GM18870 (cell line): ENCODE measurements at regions not wholly inside any gene's neighbourhood (a gene's known extent, or its start where the extent isn't known, plus 50 kb on each side); places are given as distances from the start of the nearest gene placed in this dataset.

Experiments used
- ATAC-seq: cut with Tn5 transposase; IDR thresholded peaks from one replicate; pipeline ENCODE4 v1.9.1; 2021; ENCODE audit warnings: moderate library complexity; ENCODE audit not compliant: unreplicated experiment

DNA sequence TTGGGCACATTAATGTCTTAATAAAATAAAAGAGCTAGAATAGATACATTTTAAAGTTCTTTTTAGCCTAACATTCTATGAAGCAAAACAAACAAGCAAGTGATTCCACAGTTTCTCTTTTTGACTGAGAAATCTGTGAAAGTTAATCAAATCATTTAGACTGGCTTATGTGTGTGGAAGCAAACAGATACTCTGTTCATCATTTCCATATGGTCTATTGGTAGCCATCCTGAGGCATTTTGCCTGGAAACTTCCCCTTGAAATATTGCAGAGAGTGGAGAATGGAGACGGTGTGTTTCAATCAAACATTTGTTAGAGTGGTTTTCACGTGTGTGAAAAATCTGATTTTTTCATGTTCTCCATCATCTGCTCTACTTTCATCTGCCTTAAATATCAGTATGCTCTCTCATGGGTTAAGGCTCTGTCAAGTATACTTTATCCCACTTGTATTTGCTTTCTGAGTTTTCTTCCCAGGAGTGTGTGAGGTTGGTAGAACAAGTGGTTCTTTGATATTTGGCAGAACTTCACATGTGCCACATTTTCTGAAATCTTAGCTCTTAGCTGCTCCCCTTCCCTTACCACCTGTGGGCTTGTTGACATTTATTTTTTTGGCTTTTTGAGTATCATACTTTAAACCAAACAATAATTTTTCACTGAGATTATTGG, 139.1 kb upstream of the PTGFR start:
- ATAC-seq: no peak

DNA sequence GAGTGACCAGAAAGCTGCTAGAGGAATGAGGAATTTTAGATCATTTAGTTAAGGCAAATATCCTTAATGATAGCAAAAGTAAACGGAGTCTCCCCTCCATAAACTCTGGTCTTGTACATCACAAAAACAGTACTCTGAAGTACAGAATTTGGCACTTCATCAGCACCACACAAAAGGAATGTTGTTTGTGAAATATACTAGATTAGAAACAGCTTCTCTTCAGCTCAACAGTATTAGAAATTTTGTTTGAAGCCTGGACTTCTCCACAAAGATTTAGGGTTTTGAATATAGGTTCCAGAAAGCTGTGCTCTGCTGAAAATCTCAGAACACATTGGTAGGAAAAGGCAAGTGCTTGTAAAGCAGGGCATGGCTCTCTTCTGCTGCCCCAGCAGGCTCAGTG, 135.1 kb upstream of the PTGFR start:
- no peak for ATAC-seq

DNA sequence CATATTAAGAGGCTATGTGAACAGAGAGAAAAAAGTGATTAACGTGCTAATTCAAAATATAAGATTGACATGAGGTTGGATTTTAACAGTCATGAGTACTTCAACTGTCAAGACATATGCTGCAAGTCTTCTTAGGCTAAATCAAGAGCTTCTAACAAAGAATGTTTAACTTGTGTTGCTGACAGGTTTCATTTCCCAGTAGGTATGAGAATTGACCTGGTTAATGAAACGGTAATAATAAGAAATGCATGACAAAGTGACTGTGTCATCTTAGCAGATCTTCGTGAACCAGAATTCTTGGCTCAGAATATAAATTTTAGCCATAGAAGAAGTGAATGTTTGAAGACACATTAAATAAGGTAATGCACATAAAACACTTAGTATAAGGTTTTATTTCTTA, 132.6 kb upstream of the PTGFR start:
- ATAC-seq: no peak

DNA sequence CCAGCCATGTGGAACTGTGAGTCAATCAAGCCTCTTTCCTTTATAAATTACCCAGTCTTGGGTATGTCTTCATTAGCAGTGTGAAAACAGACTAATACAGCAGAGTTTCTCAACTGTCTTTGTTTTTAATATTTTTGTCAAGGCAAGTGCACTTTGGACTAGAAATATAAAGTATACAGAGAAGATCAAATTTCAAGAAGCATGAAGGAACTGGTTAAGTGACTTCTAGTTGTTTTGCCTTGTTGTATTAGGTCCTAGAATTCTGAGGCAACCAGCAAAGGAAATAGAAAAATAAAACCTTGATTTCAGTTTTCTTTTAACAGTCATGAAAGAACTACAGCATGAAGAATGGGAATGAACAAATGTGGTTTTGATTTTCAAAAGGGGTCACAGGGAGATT, 131.1 kb upstream of the PTGFR start:
- ATAC-seq: no peak

DNA sequence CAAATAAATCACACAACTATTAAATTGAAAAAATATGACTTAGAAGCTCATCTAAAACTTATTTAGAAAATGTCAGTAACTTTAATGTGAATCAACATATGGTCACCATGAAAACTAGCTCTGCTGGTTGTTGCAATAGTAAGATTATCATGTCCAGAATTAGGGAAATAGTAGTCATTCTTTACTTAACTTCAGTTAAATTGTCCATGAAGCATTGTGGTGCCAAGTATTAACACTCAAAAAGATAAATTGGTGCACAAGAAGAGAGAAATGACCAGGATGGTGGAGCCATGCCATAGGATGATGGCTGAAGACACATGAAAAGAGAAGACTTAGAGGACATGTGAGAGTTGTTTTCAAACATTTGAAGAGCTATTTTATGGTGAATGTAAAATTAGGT, 130.2 kb upstream of the PTGFR start:
- no peak for ATAC-seq

DNA sequence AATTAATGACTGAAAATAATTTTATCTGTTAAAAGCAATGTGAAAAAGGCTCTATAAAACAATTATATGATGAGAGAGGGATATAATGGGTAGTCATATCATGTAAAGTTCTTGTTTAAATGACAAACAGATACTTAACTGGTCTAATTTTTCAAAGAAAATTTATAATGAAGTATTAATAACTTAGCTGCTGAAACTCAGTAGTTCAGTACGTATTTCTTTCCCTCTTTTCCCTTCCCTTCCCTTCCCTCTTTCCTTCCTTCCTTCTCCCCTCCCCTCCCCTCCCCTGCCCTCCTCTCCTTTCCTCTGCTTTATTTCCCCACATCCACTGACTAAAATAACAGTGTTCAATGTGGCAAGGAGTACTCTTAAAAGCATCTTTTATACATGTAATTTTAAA, 123.1 kb upstream of the PTGFR start:
- no peak for ATAC-seq

DNA sequence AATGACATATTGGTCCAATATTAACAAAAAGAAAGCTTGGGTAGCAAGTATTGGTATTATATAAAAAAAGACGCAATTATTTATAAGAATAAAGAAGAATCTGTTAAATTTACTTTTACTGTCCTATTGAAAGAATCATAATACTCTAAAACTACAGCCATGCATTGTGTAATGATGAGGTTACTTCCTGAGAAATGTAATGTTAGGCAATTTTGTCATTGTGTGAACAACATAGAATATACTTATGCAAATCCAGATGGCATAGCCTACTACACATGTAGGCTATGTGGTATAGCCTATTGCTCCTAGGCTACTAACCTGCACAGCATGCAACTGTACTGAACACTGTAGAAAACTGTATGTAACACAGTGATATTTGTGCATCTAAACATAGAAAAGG, 121.2 kb upstream of the PTGFR start:
- ATAC-seq: no peak

DNA sequence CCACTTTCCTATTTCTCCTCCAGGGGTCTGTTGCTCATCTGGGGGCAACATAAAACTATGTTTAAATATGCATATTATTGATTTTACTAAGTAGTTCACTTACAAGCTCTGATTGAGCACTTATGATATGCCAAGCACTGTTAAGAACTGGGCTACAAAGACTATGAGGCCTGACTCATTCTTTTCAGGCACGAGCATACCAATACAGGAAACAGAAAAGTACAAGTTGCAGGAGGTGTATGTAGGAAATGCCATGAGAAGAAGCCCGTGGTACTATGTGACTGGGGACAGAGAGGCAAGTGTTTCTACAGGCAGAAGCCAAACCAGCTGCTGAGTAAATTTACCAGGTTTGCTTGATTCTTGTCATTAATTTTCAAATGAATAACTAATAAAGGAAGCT, 120.4 kb upstream of the PTGFR start:
- ATAC-seq: peak; percentile 71

DNA sequence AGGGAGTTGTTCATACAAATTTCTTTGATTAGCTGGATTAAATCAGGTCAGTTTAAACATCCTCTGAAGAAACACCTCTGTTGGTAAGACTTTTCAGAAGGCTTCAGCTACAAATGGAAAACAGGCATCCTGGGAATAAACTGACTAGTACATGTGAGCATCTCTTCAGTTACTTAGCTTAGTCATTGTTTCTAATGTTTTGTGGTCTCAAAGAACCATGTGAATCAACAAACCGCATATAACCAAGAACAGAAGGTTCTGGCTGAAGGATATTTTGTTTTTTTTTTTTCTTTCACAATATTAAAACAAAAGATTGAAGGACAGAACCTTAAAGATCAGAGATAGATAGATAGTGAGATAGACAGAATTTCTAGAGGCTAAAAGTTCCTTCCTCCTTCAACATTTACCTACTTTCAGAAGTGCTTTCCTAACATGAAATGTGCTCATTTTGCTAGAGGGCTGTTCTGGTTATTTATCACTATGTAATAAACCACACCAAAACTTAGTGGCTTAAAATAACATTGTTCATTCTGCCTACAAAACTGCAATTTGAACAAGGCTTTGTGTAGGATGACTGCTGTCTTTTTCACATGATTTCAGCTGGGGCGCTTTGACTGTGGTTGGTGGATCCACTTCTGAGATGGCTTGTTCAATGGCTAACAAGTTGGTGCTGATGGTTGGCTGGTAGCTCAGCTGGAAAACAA, 119.8 kb upstream of the PTGFR start:
- peak; percentile 77 for ATAC-seq

DNA sequence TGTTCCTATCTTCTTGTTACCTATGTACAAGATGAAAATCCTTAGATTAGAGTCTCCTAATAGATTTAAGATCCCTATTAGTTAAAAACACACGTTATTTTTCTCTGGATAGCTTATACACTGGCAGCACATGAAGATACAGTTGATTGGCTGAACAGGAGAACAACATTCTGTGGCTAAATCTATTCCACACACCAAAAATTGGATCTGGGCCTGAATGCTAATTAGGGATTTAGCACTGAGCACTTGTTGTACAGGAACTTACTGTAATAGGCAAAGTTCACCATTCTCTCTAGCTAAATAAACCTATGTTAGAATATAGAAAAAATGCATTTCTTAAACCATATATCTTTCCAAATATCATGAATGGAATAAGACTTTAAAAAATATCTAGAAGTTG, 117.1 kb upstream of the PTGFR start:
- no peak for ATAC-seq

DNA sequence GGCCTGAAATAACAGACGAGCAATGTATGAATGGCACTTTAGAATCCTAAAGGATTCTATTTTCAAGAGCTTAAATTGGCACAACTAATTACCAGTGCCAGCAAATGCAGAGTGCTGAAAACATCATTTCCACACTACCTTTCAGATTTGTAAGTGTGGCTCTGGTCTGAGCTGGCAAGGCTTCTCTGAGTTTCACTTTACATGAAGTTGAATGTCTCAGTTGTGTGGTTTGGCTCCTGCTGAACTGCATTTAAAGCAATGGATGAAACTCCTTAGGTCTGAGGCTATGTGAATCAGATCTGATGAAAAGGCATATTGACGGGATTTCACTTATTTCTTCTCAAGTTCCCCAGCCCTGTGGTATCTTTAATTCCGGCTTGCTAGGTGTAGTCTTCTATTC, 114.8 kb upstream of the PTGFR start:
- no peak for ATAC-seq

DNA sequence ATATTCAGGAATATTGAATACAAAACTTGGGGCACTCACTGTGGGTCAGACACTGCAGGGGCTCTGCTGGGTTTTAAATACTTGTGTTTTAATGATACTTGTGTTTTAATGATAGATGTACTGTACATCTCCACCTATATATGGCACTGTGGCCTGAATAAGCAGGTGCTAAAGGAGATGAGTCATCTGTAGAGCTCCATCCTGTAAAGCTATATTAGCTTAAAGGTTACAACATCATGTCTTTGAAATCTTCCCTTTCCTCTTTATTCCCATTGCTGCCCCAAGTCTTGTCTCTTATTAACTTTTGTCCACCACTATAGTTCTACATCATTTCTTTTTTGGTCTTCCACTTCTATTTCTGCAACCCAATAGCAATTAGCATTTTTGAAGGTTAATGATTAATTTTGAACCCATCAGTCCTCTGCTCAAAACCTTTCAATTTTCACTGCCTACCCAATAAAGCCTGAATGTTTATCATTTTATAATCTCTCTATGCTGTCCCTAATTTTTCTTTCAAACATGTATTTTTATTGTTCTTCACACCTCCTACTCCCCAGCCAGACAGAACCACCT, 113.3 kb upstream of the PTGFR start:
- ATAC-seq: peak; percentile 95

DNA sequence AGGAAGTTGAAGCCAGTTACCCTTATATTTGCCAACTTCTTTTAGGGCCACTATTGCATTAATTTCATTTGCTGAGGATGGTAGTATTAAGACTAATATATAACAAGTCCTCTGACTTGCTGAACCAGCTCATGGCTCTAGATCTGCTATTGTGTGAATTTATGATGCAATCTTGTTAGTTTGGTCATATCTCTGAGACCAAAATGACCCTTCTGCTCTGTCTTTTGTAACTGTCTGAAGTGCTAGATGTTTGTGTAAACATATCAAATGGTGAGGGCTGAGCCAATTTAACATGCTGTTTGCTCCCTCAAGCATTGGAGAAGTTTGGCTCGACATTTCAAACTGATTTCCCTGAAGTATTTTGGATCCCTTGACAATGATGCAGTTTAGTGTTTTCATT, 106.9 kb upstream of the PTGFR start:
- no peak for ATAC-seq

DNA sequence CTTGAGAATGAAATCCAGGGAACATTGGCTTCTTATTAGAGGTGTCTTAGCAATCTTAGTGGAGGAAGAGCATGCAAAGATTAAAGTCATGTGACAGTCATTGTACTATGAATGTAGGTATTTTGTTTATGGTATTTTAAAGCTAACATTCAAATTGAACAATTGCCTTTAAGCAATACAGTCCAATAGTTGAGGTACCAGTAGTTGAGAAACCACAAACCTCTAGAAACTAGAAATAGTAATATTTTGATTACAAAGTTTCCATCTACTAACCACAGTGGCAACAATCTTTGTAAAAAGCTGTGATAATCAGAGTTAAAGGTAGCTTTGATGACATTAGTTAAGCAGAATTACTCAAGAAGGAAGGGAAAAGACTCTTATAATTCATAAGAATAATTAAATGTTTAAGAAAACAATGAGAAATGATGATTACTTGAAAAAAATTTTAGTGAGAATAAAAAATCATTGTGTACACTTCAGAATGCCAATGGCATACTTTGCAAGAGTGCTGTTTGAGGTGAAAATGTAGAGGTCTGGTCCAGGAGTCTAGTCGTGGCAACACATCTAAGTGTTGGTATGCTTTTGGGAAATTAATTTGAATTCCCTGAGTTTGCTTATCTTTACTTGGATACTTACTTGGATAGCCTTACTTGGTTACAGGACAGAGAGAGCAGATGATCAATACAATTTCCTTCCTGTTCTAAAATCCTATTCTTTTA, 104.9 kb upstream of the PTGFR start:
- ATAC-seq: peak; percentile 98

DNA sequence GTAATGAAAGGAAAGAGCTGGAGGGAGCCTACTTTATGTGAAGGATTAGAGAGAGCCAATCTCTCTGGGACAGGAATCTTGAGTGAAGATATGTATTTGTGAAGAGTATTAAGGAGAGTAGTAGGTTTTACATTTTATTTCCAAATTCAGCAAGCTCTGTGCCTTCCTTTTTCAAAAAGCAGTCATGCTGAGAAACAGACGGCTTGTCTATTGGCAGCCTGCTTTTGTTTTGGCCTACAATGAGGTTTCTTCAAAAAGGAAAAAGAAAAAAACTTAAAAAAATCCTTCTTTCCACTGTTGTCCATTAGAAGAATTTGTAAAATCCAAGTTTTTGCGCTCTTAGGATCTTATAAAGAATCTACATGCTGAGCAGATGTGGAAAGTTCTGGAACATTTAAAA, 103.6 kb upstream of the PTGFR start:
- no peak for ATAC-seq

DNA sequence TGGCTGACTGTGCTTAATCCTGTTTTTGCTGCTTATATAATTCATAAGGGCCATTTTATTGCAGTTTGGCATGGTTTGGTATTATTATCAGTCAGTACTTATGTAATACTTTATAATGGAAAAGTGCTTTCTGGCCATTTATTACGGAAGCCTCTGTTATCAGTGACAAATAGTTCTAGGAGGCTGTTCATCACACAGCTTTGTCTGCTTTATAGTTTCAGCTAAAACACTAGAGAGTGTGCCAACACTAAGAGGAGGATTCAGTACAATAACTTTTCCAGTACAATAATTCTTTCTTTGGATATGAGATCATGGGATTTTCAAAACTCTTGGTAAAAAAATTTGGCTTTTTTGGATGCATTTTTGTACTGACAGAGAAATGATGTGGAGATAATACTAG, 102.9 kb upstream of the PTGFR start:
- ATAC-seq: no peak

DNA sequence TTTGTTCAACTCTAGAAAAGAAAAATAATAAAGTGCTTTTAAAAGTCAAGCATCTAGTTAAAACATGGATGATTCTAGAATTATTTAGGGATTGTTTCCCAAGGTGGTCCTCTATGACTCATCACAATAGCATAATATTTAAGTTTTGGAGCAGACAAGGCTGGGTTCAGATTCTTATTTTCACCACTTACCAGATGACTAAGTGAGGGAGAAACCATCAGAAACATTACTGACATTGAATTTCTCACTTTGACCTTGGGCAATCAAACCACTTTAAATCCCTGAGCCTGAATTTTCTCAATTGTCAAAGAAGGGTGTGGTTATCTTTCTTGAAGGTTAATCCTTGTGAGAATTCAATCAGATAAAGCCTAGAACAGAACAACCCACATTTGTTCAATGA, 102.5 kb upstream of the PTGFR start:
- no peak for ATAC-seq

DNA sequence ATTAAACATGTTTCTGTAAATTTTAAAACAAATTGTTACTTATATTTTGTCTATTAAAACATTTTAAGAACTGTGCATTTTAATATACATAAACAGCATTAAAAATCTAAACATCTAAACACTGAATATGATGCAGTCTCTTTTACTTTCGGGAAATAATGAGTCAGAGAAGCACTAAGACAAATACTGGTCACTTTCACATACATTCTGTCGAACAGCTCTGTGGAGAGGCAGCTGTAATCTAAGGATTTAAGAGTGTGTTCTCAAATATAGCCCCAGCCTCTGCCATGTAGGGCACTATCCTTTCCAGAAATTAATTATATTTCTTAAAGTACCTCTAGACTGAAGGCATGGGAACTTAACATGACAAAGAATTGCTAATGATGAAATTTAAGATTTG, 89.6 kb upstream of the PTGFR start:
- peak; percentile 62 for ATAC-seq

DNA sequence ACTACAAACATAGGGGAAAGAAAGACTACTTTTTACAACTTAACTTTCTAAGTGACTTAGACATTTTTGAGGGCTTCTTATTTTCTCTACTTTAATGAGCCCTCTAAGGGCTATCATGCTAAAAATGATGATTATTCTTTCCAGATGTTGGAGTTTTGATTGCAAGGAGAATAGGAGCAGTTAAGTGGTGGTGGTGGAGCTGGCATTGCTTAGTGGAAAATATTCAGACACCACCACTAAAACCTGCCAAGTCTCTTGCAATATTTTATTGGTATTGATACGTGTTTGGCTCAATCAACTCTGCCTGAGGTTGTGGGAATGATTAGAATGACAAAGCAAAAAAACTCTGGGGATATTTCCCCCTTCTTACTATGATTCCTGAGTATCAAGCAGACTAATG, 82.6 kb upstream of the PTGFR start:
- no peak for ATAC-seq

DNA sequence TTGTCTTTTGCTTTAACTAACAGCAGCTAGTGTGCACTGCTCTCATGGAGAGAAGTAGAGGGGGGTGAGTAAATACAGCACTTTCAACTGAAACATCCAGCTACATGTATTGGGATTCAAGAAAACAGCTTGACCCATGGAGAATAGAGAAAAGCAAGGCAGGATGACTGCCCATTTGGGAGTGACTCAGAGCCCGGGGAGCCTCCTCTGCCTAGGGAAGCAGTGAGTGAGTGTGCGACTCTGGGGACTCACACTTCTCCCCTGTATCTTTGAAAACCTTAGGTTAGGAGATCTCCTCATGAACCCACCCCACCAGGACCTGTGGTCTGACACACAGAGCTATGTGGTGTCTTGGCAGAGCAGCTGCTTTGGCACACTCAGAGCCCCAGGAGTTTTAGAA, 82.0 kb upstream of the PTGFR start:
- ATAC-seq: no peak

DNA sequence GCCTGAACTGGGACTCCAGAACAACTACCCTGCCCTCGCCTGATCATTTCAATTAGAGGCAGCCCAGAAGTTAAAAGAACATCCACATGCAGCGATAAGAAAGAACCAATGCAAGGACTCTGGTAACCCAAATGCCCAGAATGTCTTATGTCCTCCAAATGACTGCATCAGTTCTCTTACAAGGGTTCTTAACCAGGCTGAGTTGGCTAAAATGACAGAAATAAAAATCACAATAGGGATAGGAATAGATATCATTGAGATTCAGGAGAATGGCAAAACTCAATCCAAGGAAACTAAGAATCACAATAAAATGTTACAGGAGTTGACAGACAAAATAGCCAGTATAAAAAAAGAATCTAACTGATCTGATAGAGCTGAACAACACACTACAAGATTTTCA, 80.1 kb upstream of the PTGFR start:
- ATAC-seq: no peak

DNA sequence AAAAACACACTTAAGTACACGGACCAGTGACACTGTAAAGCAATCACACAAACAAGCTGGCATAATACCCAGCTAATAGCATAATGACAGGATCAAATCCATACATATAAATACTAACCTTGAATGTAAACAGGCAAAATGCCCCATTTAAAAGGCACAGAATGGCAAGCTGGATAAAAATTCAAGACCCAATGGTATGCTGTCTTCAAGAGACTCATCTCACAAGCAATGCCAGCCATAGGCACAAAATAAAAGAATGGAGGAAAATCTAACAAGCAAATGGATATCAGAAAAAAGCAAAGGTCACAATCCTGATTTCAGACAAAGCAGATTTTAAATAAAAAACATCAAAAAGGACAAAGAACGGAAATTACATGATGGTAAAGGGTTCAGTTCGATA, 79.1 kb upstream of the PTGFR start:
- no peak for ATAC-seq
